GM19395 (cell line): ENCODE measurements at regions not wholly inside any gene's neighbourhood (a gene's known extent, or its start where the extent isn't known, plus 50 kb on each side); places are given as distances from the start of the nearest gene placed in this dataset.

Experiments
- ATAC-seq: cut with Tn5 transposase; IDR thresholded peaks from one replicate; pipeline ENCODE4 v1.9.1; 2021; ENCODE audit warnings: mild to moderate bottlenecking, moderate library complexity; ENCODE audit not compliant: unreplicated experiment

- no peak for ATAC-seq
These were observed 78.3 kb downstream of the RAMP3 start for GRCh38 chr7:45235905-45236304.

GRCh38 chr7:45236666-45237065 is 79.1 kb downstream of the RAMP3 start:
- no peak for ATAC-seq

GRCh38 chr7:45237788-45238461 is 80.3 kb downstream of the RAMP3 start:
- ATAC-seq: no peak

- no peak for ATAC-seq
These were observed 81.2 kb downstream of the RAMP3 start for GRCh38 chr7:45238806-45239205.

- no peak for ATAC-seq
These were observed 81.9 kb downstream of the RAMP3 start for GRCh38 chr7:45239486-45239885.

GRCh38 chr7:45240273-45240771 is 82.7 kb downstream of the RAMP3 start:
- ATAC-seq: no peak

GRCh38 chr7:45240926-45241325 is 83.3 kb downstream of the RAMP3 start:
- no peak for ATAC-seq

- ATAC-seq: no peak
These were observed 83.9 kb downstream of the RAMP3 start for GRCh38 chr7:45241339-45242109.

GRCh38 chr7:45242261-45242660 is 84.7 kb downstream of the RAMP3 start:
- no peak for ATAC-seq

- ATAC-seq: no peak
These were observed 85.1 kb downstream of the RAMP3 start for GRCh38 chr7:45242698-45243097.

GRCh38 chr7:45244981-45245380 is 87.4 kb downstream of the RAMP3 start:
- ATAC-seq: no peak

- ATAC-seq: no peak
These were observed 88.7 kb downstream of the RAMP3 start for GRCh38 chr7:45246339-45246738.

- no peak for ATAC-seq
These were observed 94.7 kb downstream of the RAMP3 start for GRCh38 chr7:45252248-45252647.

- ATAC-seq: no peak
These were observed 95.3 kb downstream of the RAMP3 start for GRCh38 chr7:45252857-45253256.

- ATAC-seq: no peak
These were observed 95.8 kb downstream of the RAMP3 start for GRCh38 chr7:45253368-45253767.

GRCh38 chr7:45255187-45255586 is 97.6 kb downstream of the RAMP3 start:
- ATAC-seq: no peak

GRCh38 chr7:45256309-45256708 is 98.7 kb downstream of the RAMP3 start:
- no peak for ATAC-seq

- ATAC-seq: no peak
These were observed 99.2 kb downstream of the RAMP3 start for GRCh38 chr7:45256775-45257174.

GRCh38 chr7:45257284-45257683 is 99.7 kb downstream of the RAMP3 start:
- ATAC-seq: no peak

GRCh38 chr7:45258533-45259226 is 101.1 kb downstream of the RAMP3 start:
- no peak for ATAC-seq

- ATAC-seq: no peak
These were observed 101.6 kb downstream of the RAMP3 start for GRCh38 chr7:45259227-45259596.
